ENCODE measurements at regions not wholly inside any gene's neighbourhood (a gene's known extent, or its start where the extent isn't known, plus 50 kb on each side); places are given as distances from the start of the nearest gene placed in this dataset.

GRCh38 chr6:48016020-48016755 lies 94.8 kb downstream of the PTCHD4 start:
- Histone ChIP-seq H3K4me1 (ENCODE audit: insufficient read depth) (no peaks in the 10 kb centered on the region), H3K79me2 (no peaks in the 10 kb centered on the region), H3K27me3 (no peaks in the 10 kb centered on the region), H3K9me2 (replicated peaks; ENCODE audit: insufficient read depth) (no peaks in the 10 kb centered on the region), H3K4me2 (no peak overlapping the region), H4K20me1 (ENCODE audit: insufficient read depth, poor library complexity, severe bottlenecking) (no peaks in the 10 kb centered on the region), H3K9me3 (ENCODE audit: low read depth) (no peaks in the 10 kb centered on the region), H3K4me3 (no peak overlapping the region), H2AFZ (no peak overlapping the region), H3K27ac (peak overlapping the region; percentile 46), H3K36me3 (replicated peaks; ENCODE audit: insufficient read depth, low read depth) (no peaks in the 10 kb centered on the region)
- peak; percentile 18 for DNase-seq (ENCODE audit: low spot score)
- 73% methylated on average over 5 of the region's 5 CpGs for WGBS (ENCODE audit: low lambda C conversion rate, missing lambda C conversion rate)
- TF ChIP-seq EZH2 (IDR thresholded peaks at IDR 0.05; ENCODE audit: borderline replicate concordance), result no peak
- TF ChIP-seq EZH2phosphoT487 (IDR thresholded peaks at IDR 0.05; ENCODE audit: low read depth, severe bottlenecking, unreplicated experiment), result no peak
- TF ChIP-seq, protein P1, sequence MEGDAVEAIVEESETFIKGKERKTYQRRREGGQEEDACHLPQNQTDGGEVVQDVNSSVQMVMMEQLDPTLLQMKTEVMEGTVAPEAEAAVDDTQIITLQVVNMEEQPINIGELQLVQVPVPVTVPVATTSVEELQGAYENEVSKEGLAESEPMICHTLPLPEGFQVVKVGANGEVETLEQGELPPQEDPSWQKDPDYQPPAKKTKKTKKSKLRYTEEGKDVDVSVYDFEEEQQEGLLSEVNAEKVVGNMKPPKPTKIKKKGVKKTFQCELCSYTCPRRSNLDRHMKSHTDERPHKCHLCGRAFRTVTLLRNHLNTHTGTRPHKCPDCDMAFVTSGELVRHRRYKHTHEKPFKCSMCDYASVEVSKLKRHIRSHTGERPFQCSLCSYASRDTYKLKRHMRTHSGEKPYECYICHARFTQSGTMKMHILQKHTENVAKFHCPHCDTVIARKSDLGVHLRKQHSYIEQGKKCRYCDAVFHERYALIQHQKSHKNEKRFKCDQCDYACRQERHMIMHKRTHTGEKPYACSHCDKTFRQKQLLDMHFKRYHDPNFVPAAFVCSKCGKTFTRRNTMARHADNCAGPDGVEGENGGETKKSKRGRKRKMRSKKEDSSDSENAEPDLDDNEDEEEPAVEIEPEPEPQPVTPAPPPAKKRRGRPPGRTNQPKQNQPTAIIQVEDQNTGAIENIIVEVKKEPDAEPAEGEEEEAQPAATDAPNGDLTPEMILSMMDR (IDR thresholded peaks at IDR 0.05; ENCODE audit: poor library complexity), result no peak

- H2AFZ ChIP-seq, result no peak overlapping the region
- no peaks in the 10 kb centered on the region for H3K79me2 ChIP-seq
- H3K4me2 ChIP-seq, result no peak overlapping the region
- H3K4me3 ChIP-seq, result no peak overlapping the region
- no peak overlapping the region for H3K27ac ChIP-seq
- H3K27me3 ChIP-seq, result no peaks in the 10 kb centered on the region
- 87% methylated on average over 3 of the region's 3 CpGs for WGBS (ENCODE audit: low lambda C conversion rate, missing lambda C conversion rate)
- H3K4me1 ChIP-seq (ENCODE audit: insufficient read depth), result no peaks in the 10 kb centered on the region
- no peaks in the 10 kb centered on the region for H4K20me1 ChIP-seq (ENCODE audit: insufficient read depth, poor library complexity, severe bottlenecking)
- DNase-seq (ENCODE audit: low spot score), result no peak
- H3K36me3 ChIP-seq (replicated peaks; ENCODE audit: insufficient read depth, low read depth), result no peaks in the 10 kb centered on the region
- TF ChIP-seq, protein P1 (IDR thresholded peaks at IDR 0.05; ENCODE audit: poor library complexity), result no peak
- TF ChIP-seq EZH2phosphoT487 (IDR thresholded peaks at IDR 0.05; ENCODE audit: low read depth, severe bottlenecking, unreplicated experiment), result no peak
- no peak for TF ChIP-seq EZH2 (IDR thresholded peaks at IDR 0.05; ENCODE audit: borderline replicate concordance)
- no peaks in the 10 kb centered on the region for H3K9me2 ChIP-seq (replicated peaks; ENCODE audit: insufficient read depth)
- no peaks in the 10 kb centered on the region for H3K9me3 ChIP-seq (ENCODE audit: low read depth)
Measured at GRCh38 chr6:47992809-47993208, 118.2 kb downstream of the PTCHD4 start.

- H3K27me3 ChIP-seq, result no peaks in the 10 kb centered on the region
- 92% methylated on average over 2 of the region's 2 CpGs for WGBS (ENCODE audit: low lambda C conversion rate, missing lambda C conversion rate)
Measured at GRCh38 chr6:47983491-47983890, 127.5 kb downstream of the PTCHD4 start.

More at GRCh38 chr6:47983491-47983890, 127.5 kb downstream of the PTCHD4 start:
- Histone ChIP-seq H3K9me3 (ENCODE audit: low read depth) (no peaks in the 10 kb centered on the region), H3K36me3 (replicated peaks; ENCODE audit: insufficient read depth, low read depth) (no peaks in the 10 kb centered on the region), H3K4me2 (no peak overlapping the region), H3K4me3 (no peak overlapping the region), H3K27ac (no peak overlapping the region), H2AFZ (no peak overlapping the region), H3K4me1 (ENCODE audit: insufficient read depth) (no peaks in the 10 kb centered on the region), H3K9me2 (replicated peaks; ENCODE audit: insufficient read depth) (no peaks in the 10 kb centered on the region), H4K20me1 (ENCODE audit: insufficient read depth, poor library complexity, severe bottlenecking) (no peaks in the 10 kb centered on the region), H3K79me2 (no peaks in the 10 kb centered on the region)
- DNase-seq (ENCODE audit: low spot score), result no peak
- TF ChIP-seq EZH2 (IDR thresholded peaks at IDR 0.05; ENCODE audit: borderline replicate concordance) (no peak), EZH2phosphoT487 (IDR thresholded peaks at IDR 0.05; ENCODE audit: low read depth, severe bottlenecking, unreplicated experiment) (no peak)
- TF ChIP-seq, protein P1 (IDR thresholded peaks at IDR 0.05; ENCODE audit: poor library complexity), result no peak

Data from hepatocyte (in vitro differentiated cells).